ENCODE measurements at regions not wholly inside any gene's neighbourhood (a gene's known extent, or its start where the extent isn't known, plus 50 kb on each side); places are given as distances from the start of the nearest gene placed in this dataset.
"Not testable (repeated sequence)": the region's sequence is repeated elsewhere in the genome, so short reads cannot be mapped to it uniquely, and the experiment has no call there.

- DNase-seq (ENCODE audit: low read depth in 1 of 2, low spot score in 1 of 2) = no peak
- H3K27ac ChIP-seq = no peak overlapping the region
- no peak for TF ChIP-seq CTCF (IDR thresholded peaks at IDR 0.05; ENCODE audit: low read depth, low read length)
- H3K27me3 ChIP-seq = no peaks in the 10 kb centered on the region
- no peaks in the 10 kb centered on the region for H3K9me3 ChIP-seq (ENCODE audit: low read depth)
- no peaks in the 10 kb centered on the region for H3K4me1 ChIP-seq (ENCODE audit: low read depth)
- H3K4me3 ChIP-seq = no peak overlapping the region
- H3K36me3 ChIP-seq = no peaks in the 10 kb centered on the region
Measured at GRCh38 chr1:70827030-70827429, 220.6 kb downstream of the PTGER3 start.

GRCh38 chr1:70828177-70828576, 219.4 kb downstream of the PTGER3 start:
- Histone ChIP-seq H3K4me3 (no peak overlapping the region), H3K4me1 (ENCODE audit: low read depth) (no peaks in the 10 kb centered on the region), H3K36me3 (no peaks in the 10 kb centered on the region), H3K9me3 (ENCODE audit: low read depth) (no peaks in the 10 kb centered on the region), H3K27me3 (no peaks in the 10 kb centered on the region), H3K27ac (no peak overlapping the region)
- no peak for TF ChIP-seq CTCF (IDR thresholded peaks at IDR 0.05; ENCODE audit: low read depth, low read length)
- no peak for DNase-seq (ENCODE audit: low read depth in 1 of 2, low spot score in 1 of 2)

- H3K9me3 ChIP-seq (ENCODE audit: low read depth); H3K27ac ChIP-seq; H3K27me3 ChIP-seq; H3K4me1 ChIP-seq (ENCODE audit: low read depth); H3K4me3 ChIP-seq; H3K36me3 ChIP-seq; DNase-seq (ENCODE audit: low read depth in 1 of 2, low spot score in 1 of 2): not testable (repeated sequence)
Measured at GRCh38 chr1:70834365-70834764, 213.3 kb downstream of the PTGER3 start.

- Histone ChIP-seq H3K4me1 (ENCODE audit: low read depth) (no peaks in the 10 kb centered on the region), H3K9me3 (ENCODE audit: low read depth) (no peaks in the 10 kb centered on the region), H3K27ac (no peak overlapping the region), H3K4me3 (no peak overlapping the region), H3K36me3 (no peaks in the 10 kb centered on the region), H3K27me3 (no peaks in the 10 kb centered on the region)
- no peak for DNase-seq (ENCODE audit: low read depth in 1 of 2, low spot score in 1 of 2)
- no peak for TF ChIP-seq CTCF (IDR thresholded peaks at IDR 0.05; ENCODE audit: low read depth, low read length)
Measured at GRCh38 chr1:70836456-70836855, 211.2 kb downstream of the PTGER3 start.

- no peak overlapping the region for H3K27ac ChIP-seq
- no peaks in the 10 kb centered on the region for H3K9me3 ChIP-seq (ENCODE audit: low read depth)
- no peaks in the 10 kb centered on the region for H3K27me3 ChIP-seq
- no peaks in the 10 kb centered on the region for H3K36me3 ChIP-seq
- no peaks in the 10 kb centered on the region for H3K4me1 ChIP-seq (ENCODE audit: low read depth)
- no peak overlapping the region for H3K4me3 ChIP-seq
- peak in 1 of 2 donors; percentile 2 for DNase-seq (ENCODE audit: low read depth in 1 of 2, low spot score in 1 of 2)
- no peak for TF ChIP-seq CTCF (IDR thresholded peaks at IDR 0.05; ENCODE audit: low read depth, low read length)
Measured at GRCh38 chr1:70840260-70840953, 207.2 kb downstream of the PTGER3 start.

DNA sequence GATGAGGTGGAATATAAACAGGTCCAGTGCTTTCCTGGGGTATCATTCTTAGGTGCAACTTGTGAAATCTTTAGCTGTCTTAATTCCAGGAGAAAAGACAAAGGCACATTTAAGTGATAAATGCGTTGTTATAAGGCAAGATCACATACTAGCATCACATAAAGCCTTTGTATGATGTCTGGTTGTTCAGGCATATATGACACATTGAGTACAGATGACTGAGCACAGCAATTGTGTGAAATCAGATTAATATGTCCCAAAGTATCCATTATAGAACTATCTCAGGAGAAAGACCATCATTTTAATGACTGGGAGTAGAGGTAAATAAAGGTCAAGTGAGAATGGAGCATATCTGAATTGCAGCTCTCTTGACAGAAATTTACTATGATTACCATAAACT, 205.1 kb downstream of the PTGER3 start:
- DNase-seq (ENCODE audit: low read depth in 1 of 2, low spot score in 1 of 2) = no peak
- H3K36me3 ChIP-seq = no peaks in the 10 kb centered on the region
- peaks cover 4% of the 10 kb centered on the region for H3K4me1 ChIP-seq (ENCODE audit: low read depth)
- H3K4me3 ChIP-seq = no peak overlapping the region
- no peak overlapping the region for H3K27ac ChIP-seq
- H3K9me3 ChIP-seq (ENCODE audit: low read depth) = no peaks in the 10 kb centered on the region
- TF ChIP-seq CTCF (IDR thresholded peaks at IDR 0.05; ENCODE audit: low read depth, low read length) = no peak
- no peaks in the 10 kb centered on the region for H3K27me3 ChIP-seq
